ENCODE measurements at regions not wholly inside any gene's neighbourhood (a gene's known extent, or its start where the extent isn't known, plus 50 kb on each side); places are given as distances from the start of the nearest gene placed in this dataset.

GRCh38 chr5:125081101-125081500, 334.7 kb upstream of the ZNF608 start:
- no peak for TF ChIP-seq DRAP1 (CRISPR knock-in tag; IDR thresholded peaks at IDR 0.05)
- no peak for TF ChIP-seq CTCF (CRISPR knock-in tag; IDR thresholded peaks at IDR 0.05)
- TF ChIP-seq CREB1 (IDR thresholded peaks at IDR 0.05), result no peak
- no peak for TF ChIP-seq CREB1 (CRISPR knock-in tag; IDR thresholded peaks at IDR 0.05)
- TF ChIP-seq BRCA1 (CRISPR knock-in tag; IDR thresholded peaks at IDR 0.05), result no peak
- no peak for TF ChIP-seq ZBTB33 (CRISPR knock-in tag; IDR thresholded peaks at IDR 0.05)
- TF ChIP-seq RAD51 (IDR thresholded peaks at IDR 0.05; ENCODE audit: borderline replicate concordance), result no peak
- no peak for TF ChIP-seq ELF3 (CRISPR knock-in tag; IDR thresholded peaks at IDR 0.05)
- no peak for TF ChIP-seq NFKB2 (CRISPR knock-in tag; IDR thresholded peaks at IDR 0.05; ENCODE audit: borderline replicate concordance)

All from HepG2 (cell line).